GM23338 (cell line): ENCODE measurements at regions not wholly inside any gene's neighbourhood (a gene's known extent, or its start where the extent isn't known, plus 50 kb on each side); places are given as distances from the start of the nearest gene placed in this dataset.
"Not testable (repeated sequence)": the region's sequence is repeated elsewhere in the genome, so short reads cannot be mapped to it uniquely, and the experiment has no call there.

Source experiments
- CREB1 ChIP-seq: fragments of 250-450 bp; sonication (Bioruptor Pico); IDR thresholded peaks from 2 replicates; pipeline ENCODE4 v1.5.0; 2020; ENCODE audit warnings: low read depth, mild to moderate bottlenecking, moderate library complexity
- CTCF ChIP-seq, 2 experiments: fragments of 200-600 bp in 1 of 2; sonication (generic) in 1 of 2; conservative IDR thresholded peaks; 2 replicates each; pipeline versions ENCODE4 v1.5.1 to v1.6.1; 2016 to 2017; ENCODE audit warnings: antibody characterized with exemption in 2 of 2, low read depth in 2 of 2, mild to moderate bottlenecking in 2 of 2, moderate library complexity in 1 of 2
- EZH2 ChIP-seq: fragments of 200-600 bp; sonication (generic); IDR thresholded peaks from one replicate; pipeline ENCODE4 v1.8.0; 2017; ENCODE audit warnings: antibody characterized with exemption, mild to moderate bottlenecking, low read depth; ENCODE audit not compliant: unreplicated experiment
- EZH2phosphoT487 ChIP-seq: fragments of 200-600 bp; sonication (generic); IDR thresholded peaks from one replicate; pipeline ENCODE4 v1.8.1; 2018; ENCODE audit warnings: antibody characterized with exemption; ENCODE audit not compliant: unreplicated experiment
- POLR2AphosphoS5 ChIP-seq: IDR thresholded peaks from 2 replicates; pipeline ENCODE4 v1.6.1; 2016; ENCODE audit warnings: antibody characterized with exemption, low read depth
- REST ChIP-seq: IDR thresholded peaks from one replicate; pipeline ENCODE4 v1.6.1; 2018; ENCODE audit warnings: antibody characterized with exemption; ENCODE audit not compliant: unreplicated experiment
- ZNF114 ChIP-seq: fragments of 250-450 bp; sonication (Bioruptor Pico); IDR thresholded peaks from 2 replicates; pipeline ENCODE4 v1.5.0; 2020; ENCODE audit warnings: mild to moderate bottlenecking, moderate library complexity

- TF ChIP-seq CTCF (conservative IDR thresholded peaks at IDR 0.05; ENCODE audit: low read depth in 2 of 2); EZH2phosphoT487; EZH2; POLR2AphosphoS5; REST; ZNF114; CREB1: not testable (repeated sequence)
Measured at GRCh38 chr2:89830341-89831218, 1139.1 kb downstream of the RPIA start.
